GM12892 (cell line): ENCODE measurements at regions not wholly inside any gene's neighbourhood (a gene's known extent, or its start where the extent isn't known, plus 50 kb on each side); places are given as distances from the start of the nearest gene placed in this dataset.

ENCODE experiments used
- POLR2AphosphoS5 ChIP-seq: IDR thresholded peaks from 2 replicates; pipeline ENCODE4 v1.6.1; 2011; ENCODE audit warnings: low read depth, low read length, control low read depth
- TAF1 ChIP-seq: IDR thresholded peaks from 2 replicates; pipeline ENCODE4 v1.6.1; 2011; ENCODE audit warnings: low read depth, mild to moderate bottlenecking, control low read depth, low read length, borderline replicate concordance

DNA sequence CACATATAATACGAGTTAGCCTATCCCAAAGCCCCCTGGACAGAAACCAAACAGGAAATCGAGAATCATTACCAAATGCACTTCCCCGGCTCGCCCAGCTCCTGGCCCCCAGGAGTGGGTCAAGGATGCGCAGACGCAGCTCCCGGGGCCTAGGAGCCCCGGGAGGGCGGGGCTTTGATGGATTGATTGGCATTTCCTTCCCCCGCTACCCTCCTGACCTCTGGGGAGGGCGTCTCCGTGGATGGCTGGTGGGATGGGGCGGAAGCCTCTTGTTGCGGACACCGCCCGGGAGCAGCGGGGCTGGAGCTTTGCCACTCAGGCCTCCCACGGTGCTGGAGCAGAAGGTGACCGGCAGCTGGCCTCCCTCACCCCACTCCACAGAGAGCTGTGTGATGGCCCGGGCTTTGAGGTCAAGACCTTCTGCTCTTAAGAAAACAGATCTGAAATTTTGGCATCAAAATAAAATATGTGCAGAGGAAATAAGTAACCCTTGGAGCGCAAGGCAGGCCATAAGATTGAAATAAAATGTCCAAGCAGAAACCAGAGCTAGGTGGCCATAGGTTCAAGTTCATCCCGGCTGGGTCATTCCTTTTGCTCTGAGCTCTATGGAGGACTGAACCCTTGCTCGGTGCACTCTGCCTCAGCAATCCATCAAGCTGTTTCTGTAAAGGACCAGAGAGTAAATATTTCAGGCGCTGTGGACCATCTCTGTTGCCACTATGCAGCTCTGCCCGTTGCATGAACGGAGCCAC, 262.3 kb downstream of the SOX9 start:
- TF ChIP-seq POLR2AphosphoS5 (no peak), TAF1 (no peak)
